Left lung (tissue), 4 donors: ENCODE measurements at regions not wholly inside any gene's neighbourhood (a gene's known extent, or its start where the extent isn't known, plus 50 kb on each side); places are given as distances from the start of the nearest gene placed in this dataset.

Experiments used
- ATAC-seq: fragments of 200-7000 bp; cut with Tn5 transposase; one replicate; pipeline ENCODE4 v1.9.1; 2020; ENCODE audit warnings: moderate library complexity
- DNase-seq, 4 donors: peaks; one replicate each; pipeline ENCODE4 v3.0.0-alpha.2; 2013 to 2020
- H3K27ac ChIP-seq, 2 donors: fragments of 200-600 bp; sonication (generic) in 1 of 2; one replicate each; pipeline versions ENCODE4 v1.5.0 to v1.8.0; 2020 to 2021
- H3K27me3 ChIP-seq, 2 donors: fragments of 200-600 bp; sonication (generic) in 1 of 2; one replicate each; pipeline versions ENCODE4 v1.5.0 to v1.8.0; 2020 to 2021
- H3K36me3 ChIP-seq, 2 donors: fragments of 200-600 bp; sonication (generic) in 1 of 2; one replicate each; pipeline versions ENCODE4 v1.5.0 to v1.8.0; 2020 to 2021
- H3K4me1 ChIP-seq, 2 donors: fragments of 200-600 bp; one replicate each; pipeline ENCODE4 v1.8.0; 2021
- H3K4me3 ChIP-seq, 2 donors: fragments of 200-600 bp; sonication (generic) in 1 of 2; one replicate each; pipeline versions ENCODE4 v1.5.0 to v1.8.0; 2020 to 2021; ENCODE audit warnings: mild to moderate bottlenecking in 1 of 2
- H3K9me3 ChIP-seq, 2 donors: fragments of 200-600 bp; sonication (generic) in 1 of 2; one replicate each; pipeline versions ENCODE4 v1.5.0 to v1.8.0; 2020 to 2021
- CTCF ChIP-seq, 2 donors: fragments of 200-600 bp; sonication (generic) in 1 of 2; IDR thresholded peaks; one replicate each; pipeline versions ENCODE4 v1.5.0 to v1.8.0; 2021; ENCODE audit warnings: antibody characterized with exemption in 2 of 2
- intact Hi-C, 2 donors: fragments of 100-400 bp; cut with DNase I; formaldehyde crosslinking; loops; one replicate each; pipeline versions ENCODE4 v1.11.2 to v1.14.2; 2022
- donor health status: DM: no; HTN: yes; CAD: no.
- donor health status: DM: no; HTN: no; CAD: no.

GRCh38 chr13:59451236-59451635 is 712.5 kb downstream of the DIAPH3 start:
- Histone ChIP-seq H3K36me3 (no peaks in the 10 kb centered on the region), H3K4me1 (peaks cover 0 to 5% of the 10 kb centered on the region in 2 donors), H3K9me3 (no peaks in the 10 kb centered on the region), H3K27ac (no peak overlapping the region), H3K27me3 (no peaks in the 10 kb centered on the region), H3K4me3 (no peak overlapping the region)
- ATAC-seq (no peak), DNase-seq (no peak)
- intact Hi-C loops: no loop called here
- TF ChIP-seq CTCF (IDR thresholded peaks at IDR 0.05): no peak

DNA sequence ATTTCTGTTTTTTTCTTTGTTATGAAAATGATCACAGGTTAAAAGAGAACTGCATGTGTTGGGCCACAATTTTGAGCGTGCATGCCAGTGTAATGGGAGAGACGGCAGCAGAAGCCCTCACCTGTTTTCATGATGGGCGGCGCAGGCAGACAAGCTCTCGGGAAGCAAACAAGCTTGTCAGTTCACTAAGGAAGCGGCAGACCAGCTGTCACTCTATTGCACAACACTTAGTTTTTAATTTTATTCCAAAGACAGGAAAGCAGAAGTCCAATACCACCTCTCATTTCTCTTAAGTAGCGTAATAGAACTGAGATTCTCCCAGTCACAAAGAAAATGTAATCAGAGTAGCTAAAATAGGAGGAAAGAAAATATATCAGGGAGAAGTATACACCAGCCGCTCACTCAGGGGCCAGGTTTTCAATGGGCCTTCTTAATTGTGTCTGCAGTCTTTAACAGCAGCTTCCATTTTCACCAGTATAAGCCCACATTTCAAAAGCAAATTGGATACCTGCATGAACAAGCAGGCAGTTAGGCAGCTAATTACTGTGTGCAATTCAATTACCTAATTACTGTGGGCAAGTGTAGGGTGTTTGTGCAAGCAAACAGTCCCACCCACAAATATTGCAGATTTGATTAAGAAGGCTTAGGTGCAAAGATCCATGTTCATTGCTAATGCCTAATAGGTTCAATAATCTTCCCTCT is 711.4 kb downstream of the DIAPH3 start:
- DNase-seq: peak in 1 of 4 donors; percentile 18
- no peak for ATAC-seq
- Histone ChIP-seq H3K27me3 (no peaks in the 10 kb centered on the region), H3K36me3 (no peaks in the 10 kb centered on the region), H3K4me1 (peaks cover 0 to 5% of the 10 kb centered on the region in 2 donors), H3K27ac (no peak overlapping the region), H3K4me3 (no peak overlapping the region), H3K9me3 (no peaks in the 10 kb centered on the region)
- intact Hi-C loops: no loop called here
- no peak for TF ChIP-seq CTCF (IDR thresholded peaks at IDR 0.05)

DNA sequence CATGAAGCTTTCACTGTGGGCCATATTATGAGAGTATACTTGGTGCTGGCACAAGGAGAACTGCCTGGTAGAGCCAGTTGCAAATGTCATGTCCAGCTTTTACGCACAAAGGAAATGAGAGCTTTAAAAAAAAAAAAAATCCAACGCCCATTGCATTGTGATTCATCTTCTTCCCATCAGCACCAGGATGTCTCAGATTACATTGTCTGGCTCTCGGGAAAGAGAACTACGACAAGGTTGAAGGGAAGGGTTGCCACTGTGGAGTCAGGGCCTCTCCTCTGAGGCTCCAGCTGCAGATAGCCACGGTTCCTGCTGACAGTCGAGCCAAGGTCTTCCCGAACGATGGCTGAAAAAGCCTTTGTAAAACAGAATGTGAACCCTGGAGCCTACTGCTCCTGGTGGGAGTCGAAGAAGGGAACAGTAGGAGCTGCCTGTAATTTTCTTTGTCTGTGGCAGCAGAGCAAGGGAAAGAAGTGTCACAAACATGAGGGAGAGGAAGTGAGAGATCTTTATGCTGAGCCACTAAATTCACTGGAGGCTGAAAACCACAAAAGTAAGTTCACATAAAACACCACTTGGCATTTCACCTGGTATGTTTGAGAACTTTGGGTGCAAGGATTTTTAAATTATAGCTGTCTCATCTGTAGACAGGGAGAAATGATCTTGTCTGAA is 704.7 kb downstream of the DIAPH3 start:
- Histone ChIP-seq H3K36me3 (no peaks in the 10 kb centered on the region), H3K9me3 (no peaks in the 10 kb centered on the region), H3K4me1 (peaks cover 0 to 4% of the 10 kb centered on the region in 2 donors), H3K27ac (peak overlapping the region; percentile 49 to 66), H3K27me3 (no peaks in the 10 kb centered on the region), H3K4me3 (no peak overlapping the region)
- no peak for TF ChIP-seq CTCF (IDR thresholded peaks at IDR 0.05)
- intact Hi-C loops: no loop called here
- peak; percentile 64 for ATAC-seq
- DNase-seq: no peak

- no peaks in the 10 kb centered on the region for H3K9me3 ChIP-seq
- ATAC-seq (no peak), DNase-seq (no peak)
- intact Hi-C loops: no loop called here
- H3K4me3 ChIP-seq: no peak overlapping the region
- H3K36me3 ChIP-seq: no peaks in the 10 kb centered on the region
- H3K27me3 ChIP-seq: no peaks in the 10 kb centered on the region
- H3K27ac ChIP-seq: peak overlapping the region; percentile 26 to 66
- TF ChIP-seq CTCF (IDR thresholded peaks at IDR 0.05): no peak
- H3K4me1 ChIP-seq: peaks cover 0 to 4% of the 10 kb centered on the region in 2 donors
These were observed 703.8 kb downstream of the DIAPH3 start for GRCh38 chr13:59459972-59460371.

DNA sequence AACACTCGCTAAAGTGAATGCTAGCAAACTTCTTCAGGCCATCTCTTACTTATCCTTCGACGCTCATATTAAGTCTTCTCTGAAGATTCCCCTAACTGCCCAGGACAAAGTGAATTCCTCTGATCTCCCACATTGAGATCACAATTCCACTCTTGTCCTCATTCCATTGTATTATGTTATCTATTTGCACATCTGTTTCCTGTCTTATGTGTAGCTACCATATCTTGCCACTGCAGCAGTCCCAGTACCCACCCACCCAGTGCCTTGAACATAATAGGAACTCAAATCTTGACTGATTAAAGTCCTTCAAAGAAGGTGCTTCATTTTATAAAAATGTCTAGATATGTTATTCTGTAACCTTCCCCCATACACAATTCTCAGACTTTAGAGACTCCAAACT is 702.3 kb downstream of the DIAPH3 start:
- no peak for TF ChIP-seq CTCF (IDR thresholded peaks at IDR 0.05)
- no peaks in the 10 kb centered on the region for H3K27me3 ChIP-seq
- peaks cover 0 to 4% of the 10 kb centered on the region in 2 donors for H3K4me1 ChIP-seq
- H3K27ac ChIP-seq: peak overlapping the region; percentile 44 to 66
- no peaks in the 10 kb centered on the region for H3K9me3 ChIP-seq
- H3K4me3 ChIP-seq: no peak overlapping the region
- no peaks in the 10 kb centered on the region for H3K36me3 ChIP-seq
- intact Hi-C loops: no loop called here
- DNase-seq (no peak), ATAC-seq (no peak)
